Stimulated activated CD4-positive, alpha-beta T cell treated with anti-CD3 and anti-CD28 coated beads, Interleukin-12 subunit alpha, Interleukin-12 subunit beta, amount 100 ng/mL, for 48 hours (primary cell): ENCODE measurements at regions not wholly inside any gene's neighbourhood (a gene's known extent, or its start where the extent isn't known, plus 50 kb on each side); places are given as distances from the start of the nearest gene placed in this dataset.
"Not testable (repeated sequence)": the region's sequence is repeated elsewhere in the genome, so short reads cannot be mapped to it uniquely, and the experiment has no call there.

Source experiments
- DNase-seq, 3 donors: peaks; one replicate each; pipeline ENCODE4 v3.0.0-alpha.2; 2020; ENCODE audit warnings: low read depth in 2 of 3, low spot score in 1 of 3

DNA sequence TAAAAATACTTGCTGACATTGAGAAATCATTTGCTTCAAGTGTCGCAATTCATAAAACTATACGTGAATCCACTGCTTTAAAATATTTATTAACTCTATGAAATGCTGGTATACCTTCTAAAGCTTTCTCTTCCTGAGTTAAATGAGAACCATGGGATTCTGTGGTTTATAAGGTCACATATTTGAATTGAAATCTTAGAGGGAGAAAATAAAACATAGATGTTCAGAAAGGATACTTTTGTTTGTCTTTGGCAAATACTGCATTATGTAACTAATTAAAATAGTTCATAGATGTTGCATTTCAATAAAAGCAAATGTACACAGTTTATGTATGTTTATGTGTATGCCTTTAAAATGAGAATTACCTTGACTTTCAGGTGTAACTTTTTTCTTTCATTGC lies 250.1 kb downstream of the FAM170A start:
- no peak for DNase-seq

DNA sequence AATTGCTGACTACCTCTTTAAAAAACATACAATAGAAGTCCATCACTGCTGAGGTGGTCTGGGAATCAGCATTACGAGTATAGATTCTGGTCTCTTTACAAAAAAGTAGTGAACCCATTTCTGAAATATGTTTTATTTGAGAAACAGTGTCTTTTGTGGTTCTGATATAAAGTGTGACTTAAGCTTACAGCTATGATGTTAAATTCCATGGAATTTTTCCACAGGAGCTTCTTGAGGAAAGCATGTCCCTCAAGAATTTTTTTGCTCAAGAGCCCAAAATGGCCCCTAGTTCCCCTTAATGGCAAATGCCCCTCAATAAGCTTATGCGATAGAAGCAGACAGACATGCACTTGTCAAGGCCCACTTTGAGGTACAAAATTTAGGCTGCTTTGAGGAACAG lies 265.7 kb downstream of the FAM170A start:
- DNase-seq = no peak

DNA sequence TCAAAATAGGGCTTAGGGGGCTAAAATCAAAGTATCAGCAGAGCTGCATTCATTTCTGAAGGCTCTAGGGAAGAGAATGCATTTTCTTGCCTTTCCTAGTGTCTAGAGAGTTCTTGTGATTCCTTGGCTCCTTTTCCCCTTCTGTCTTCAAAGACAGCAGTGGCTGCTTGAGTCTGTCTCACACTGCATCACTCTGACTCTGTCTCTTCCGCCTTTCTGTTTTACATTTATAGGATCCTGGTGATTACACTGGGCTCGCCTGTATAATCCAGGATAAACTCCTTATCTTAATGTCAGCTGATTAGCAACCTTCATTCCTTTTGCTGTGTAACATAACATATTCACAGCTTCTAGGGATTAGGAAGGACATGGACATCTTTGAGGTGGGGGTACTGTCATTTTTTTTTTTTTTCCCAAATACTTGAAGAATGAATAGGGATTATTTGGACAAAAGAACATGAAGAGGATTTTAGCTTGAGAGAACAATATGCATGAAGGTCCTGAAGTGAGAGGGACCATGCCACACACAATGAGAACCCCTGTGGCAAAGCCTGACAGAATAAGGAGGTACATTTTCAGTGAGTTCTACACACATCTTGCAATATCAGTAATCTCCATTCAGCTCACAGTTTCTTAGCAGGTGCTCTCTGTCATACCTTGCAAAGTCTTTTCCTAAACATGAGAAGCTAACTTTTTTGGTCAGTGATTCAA lies 267.6 kb downstream of the FAM170A start:
- DNase-seq = no peak

DNA sequence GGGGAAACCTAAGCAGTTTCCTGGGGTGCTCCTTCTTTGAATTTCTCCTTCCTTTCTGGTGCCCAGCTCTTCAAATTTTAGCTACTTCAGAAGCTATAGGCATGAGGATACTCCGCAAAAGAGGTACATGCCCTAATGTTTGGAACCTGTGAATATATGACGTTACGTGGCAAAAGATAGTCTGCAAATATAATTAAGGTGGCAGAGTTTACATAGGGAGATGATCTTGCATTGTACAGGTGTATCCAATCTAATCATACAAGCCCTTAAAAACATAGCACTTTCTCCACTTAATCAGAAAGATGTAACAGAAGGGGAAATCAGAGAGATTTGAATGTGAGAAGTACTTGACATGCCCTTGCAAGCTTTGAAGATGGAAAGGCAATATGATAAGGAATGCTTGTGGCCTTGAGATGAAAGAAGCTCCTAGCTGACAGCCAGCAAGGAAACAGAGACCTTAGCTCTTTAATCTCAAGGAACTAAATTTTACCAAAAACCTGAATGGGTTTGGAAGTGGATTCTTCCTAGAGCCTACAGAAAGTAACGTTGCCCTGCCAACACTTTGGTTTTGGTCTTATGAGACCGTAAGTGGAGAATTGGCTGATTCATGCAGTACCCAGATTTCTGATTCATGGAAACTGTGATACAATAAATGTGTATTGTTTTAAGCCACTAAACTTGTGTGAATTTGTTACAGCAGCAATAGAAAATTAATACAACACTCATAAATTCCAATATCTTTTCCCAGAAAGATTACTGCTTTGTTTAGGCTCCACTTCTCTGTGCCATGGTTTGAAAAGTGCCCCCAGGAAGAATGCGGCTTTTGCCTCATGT lies 268.4 kb downstream of the FAM170A start:
- DNase-seq = no peak

DNA sequence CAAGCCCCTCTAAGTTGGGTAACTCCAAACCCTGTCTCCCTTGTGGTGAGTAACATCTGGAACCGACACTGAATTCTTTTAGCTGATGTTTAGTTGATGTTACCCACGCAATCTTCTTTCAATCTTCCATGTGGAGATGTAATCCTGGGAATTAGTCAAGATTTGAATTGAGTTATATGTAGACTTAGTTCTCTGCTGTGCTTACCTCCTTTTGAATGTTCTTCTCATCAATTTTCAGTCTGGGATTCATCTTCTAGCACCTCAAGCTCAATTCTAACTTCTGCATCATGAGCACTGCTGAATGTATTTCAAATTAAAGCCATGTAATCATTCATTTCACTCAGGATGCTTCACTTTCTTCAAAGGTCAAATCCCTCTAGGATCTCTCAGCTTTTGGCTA lies 270.6 kb downstream of the FAM170A start:
- no peak for DNase-seq

DNA sequence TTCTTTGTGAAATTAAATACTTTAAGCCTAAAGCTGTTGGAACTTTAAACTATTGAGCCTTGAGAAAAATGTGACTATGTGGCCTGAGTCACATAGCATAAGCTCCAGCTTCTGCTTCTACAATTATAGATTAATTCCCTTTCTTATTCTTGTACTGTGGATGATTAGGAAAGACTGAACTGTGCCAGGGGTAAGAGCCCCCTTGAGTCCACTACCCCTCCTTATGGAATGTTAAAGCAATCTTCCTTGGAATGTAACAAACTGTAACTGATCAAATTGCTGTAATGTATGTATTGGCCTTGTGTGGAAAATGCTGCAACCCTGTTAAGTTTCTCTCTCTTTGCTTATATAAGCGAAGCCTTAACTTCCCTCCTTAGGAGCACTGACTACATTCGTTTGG lies 273.2 kb downstream of the FAM170A start:
- no peak for DNase-seq

DNA sequence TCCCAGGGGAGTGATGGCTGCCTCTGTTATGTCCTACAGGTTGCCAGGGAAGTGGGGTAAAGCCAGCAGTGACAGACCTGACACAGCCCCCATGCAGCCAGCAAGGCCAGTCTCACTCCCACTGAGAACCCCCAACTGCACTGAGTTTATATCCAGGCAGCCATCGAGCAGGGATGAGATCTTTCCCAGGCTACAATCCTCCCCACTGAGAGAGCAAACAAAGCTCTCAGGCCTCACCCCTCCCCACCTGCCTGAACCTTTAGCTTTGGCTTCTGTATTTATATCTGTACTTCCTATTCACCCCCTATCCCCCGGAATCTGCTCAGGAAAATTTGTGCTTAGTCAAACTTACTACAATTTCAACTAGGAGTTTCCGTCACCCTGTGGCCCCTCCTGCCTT lies 284.1 kb downstream of the FAM170A start:
- no peak for DNase-seq

DNA sequence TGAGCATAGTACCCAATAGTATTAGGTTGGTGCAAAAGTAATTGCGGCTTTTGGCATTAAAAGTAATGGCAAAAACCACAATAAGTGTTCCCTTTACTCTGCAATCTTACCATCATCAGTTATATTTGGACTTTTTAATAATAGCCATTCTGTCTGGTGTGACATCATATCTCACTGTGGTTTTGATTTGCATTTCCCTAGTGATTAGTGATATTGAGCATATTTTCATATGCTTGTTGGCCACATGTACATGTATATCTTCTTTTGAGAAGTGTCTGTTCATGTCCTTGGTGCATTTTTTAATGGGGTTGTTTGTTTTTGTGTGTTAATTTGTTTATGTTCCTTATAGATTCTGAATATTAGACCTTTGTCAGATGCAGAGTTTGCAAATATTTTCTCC lies 289.9 kb downstream of the FAM170A start:
- DNase-seq = no peak

DNA sequence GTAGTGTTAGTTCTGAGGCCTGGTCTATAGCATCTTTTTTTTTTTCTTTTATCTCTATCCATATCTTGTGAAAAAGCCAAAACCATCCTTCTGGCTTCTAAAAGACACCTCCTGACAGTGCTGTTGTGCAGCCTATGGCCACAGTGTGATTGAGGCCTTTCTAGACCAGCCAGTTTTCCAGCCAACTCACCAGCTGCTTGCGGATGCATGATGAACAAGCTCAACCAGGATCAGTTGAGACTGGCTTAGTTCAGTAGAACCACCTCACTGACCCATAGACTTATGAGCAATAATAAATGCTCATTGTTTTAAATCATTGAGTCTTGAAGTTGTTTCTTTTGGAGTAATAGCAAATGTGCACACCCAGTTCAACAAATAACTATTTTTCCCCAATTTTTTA lies 296.9 kb downstream of the FAM170A start:
- DNase-seq = no peak

DNA sequence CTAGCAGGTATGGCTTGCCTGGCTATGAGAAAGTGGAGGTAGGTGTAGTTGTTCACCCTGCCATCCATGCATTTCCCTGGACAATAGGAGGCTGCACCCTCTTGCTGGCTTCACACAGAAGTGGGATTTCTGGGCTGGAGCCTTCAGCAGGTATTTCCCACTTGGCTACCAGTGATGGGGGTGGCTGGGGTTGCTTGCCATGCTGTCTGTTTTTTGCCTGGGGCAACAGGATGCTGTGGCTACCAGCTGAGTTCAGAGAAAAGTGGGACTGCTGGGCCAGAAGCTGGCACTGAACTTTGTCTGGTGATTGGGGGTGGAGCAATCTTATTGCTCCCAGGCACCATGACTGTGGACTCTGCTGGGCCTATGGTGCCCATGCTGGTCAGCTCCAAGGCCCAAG lies 299.6 kb downstream of the FAM170A start:
- no peak for DNase-seq

DNA sequence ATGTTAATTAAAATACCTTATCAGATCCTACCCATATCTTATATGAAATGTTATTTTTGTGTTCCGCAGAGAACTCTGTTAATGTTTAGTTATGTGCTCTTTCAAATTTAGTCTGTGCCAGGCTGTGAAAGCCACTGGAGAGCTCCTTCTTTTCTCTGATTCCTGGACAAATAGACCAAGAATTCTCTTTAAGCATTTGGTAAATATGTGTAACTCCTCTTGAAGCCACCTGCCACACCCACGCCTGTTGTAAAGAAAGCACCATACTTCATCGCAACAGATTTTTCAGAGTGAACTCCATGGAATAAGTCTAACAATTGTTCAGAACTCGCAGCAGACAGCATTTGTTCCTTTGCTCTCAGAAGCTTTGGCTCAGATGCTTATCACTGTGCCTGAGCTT lies 301.1 kb downstream of the FAM170A start:
- DNase-seq = no peak

DNA sequence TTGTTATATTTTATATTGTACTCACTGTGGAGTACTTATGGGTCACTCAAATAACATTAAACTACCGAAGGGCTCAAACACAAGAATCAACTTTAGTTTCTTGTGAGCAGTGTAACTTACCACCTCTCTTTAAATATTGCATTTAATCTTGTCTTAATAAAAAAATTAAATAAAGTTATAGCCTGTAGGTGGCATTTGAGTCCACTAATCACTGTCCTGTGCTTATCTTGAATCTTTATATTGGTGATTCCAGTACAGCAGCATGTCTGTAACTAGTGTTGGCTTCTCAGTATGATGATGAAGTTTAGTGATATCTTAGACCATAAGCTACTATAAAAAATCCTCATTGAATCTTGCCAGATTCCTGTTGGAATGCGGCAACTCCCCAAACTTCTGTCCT lies 313.8 kb downstream of the FAM170A start:
- DNase-seq = no peak

DNA sequence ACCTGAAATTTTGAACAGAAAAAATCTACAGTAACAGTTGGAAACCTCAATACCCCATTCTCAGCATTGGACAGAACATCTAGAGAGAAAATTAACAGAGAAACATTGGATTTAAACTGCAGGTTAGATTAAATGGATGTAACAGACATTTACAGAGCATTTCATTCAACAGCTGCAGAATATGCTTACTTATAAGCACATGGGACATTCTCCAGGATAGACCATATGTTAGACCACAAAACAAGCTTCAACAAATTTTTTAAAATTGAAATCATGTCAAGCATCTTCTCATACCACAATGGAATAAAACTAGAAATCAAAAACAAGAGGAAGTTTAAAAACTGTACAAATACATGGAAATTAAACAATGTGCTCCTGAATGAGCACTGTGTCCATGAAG lies 316.3 kb downstream of the FAM170A start:
- DNase-seq = no peak

DNA sequence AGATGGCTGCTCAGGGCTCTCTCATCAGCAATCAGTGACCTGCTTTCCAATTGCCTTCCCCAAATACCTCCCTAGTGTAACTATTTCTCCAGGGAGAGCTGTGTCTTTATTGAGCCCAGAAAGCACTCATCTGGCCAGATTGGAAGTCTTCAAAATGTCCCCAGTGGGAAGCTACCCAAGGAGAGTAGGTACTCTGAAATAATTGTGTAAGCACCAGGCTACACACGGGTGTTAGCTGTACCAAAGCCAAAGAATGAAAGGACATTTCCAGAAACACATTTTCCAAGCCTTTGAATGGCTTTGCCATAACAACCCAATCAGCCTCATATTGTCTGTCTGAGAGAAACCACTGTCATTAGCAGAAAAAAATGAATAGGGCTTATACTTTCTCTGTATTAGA lies 318.8 kb downstream of the FAM170A start:
- DNase-seq = no peak

DNA sequence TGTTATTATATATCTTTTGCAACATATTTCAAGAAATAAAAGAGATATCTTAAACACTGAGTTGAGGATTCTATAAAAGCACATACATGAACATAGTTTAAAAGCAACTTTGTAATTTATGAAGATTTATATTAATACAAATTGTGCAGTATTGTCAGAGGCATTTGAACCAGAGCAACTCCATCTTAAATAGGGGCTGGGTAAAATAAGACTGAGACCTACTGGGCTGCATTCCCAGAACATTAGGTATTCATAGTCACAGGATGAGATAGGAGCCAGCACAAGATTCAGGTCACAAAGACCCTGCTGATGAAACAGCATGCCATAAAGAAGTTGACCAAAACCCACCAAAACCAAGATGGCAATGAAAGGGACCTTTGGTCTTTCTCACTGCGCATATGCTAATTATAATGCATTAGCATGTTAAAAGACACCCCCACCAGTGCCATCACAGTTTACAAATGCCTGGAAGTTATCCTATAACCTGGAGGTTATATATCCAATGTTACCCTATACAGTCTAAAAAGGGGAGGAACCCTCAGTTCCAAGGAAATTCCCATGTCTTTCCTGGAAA lies 320.2 kb downstream of the FAM170A start:
- DNase-seq = no peak

DNA sequence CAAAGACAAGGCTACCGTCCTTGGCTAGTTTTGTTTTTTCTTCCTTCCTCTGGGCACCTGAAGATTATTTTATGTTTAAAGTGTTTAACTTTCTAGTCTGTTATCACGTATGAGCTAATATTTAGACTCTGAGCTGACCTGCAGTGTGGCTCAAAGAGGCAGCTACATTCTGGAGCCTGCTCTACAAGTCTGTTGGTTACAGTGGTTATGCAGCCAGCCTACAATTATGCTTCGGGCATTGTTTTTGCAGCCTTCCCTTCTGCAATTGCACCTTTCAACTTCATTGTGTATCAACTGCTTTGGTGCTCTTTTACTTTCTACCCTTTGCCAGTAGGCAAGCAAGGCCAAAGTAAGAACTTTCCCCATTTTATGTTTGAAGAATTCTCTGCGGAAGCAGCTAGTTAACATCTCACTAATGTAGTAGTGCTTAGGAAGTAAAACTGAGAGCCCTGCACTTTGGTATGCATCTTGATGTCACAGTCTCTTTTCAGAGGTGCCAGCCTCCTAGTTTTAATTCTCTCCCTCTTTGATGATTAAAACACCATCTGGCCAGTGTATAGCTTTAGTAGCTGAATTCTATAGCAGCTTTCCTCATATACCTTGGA lies 322.1 kb downstream of the FAM170A start:
- no peak for DNase-seq

DNA sequence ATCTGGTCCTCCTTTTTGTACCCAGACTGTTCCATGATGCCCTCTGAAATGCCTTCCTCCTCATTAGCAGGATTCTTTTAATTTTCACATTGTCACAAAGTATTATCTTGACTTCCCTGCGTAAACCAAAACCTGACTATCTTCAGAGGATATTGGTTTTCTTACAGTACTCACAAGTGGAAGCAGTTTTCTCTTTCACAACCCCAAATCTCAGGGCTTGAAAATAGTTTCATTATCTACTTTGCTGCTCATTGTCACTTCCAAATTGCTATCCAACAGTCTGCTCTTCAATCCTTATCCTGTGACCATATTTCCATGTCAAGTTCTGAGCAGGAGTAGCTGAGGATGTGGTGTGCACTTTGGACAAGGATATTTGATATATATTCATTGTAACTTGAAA lies 324.1 kb downstream of the FAM170A start:
- no peak for DNase-seq

DNA sequence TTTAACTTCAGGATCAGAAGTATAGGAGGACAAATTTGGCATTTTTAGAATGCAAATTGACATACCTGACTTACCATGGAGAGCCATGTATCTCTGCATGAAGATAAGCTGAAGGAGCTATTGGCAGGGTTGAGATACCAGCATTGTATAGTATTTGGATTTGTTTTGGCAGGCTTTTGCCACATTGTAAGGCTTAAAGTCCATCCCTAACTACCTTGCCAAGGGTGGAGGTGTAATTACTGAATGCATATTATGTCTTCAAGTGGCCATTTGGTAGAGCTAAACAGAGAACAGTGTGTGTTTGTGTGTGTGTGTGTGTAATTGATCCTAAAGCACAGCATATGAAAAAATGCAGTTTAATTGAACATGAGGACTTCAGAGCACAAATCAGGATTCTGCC lies 324.7 kb downstream of the FAM170A start:
- no peak for DNase-seq

DNA sequence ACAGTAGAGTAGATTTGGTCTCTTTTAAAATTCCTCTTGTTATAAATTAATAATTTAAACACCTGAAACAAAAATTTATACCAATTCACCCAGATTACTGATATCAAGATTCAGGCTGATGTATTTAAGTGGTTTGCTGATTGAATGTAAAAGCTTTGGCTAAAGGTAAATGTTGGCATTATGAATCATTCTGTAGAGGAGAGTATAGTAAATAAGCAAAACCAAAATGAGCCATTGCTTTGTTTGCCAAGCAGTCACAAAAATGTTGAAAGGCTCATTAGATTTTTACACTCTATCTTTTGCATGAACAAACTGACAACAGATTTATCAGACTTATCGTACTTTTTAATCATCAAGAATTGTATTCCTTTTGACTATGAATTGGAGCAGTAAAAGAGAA lies 332.6 kb downstream of the FAM170A start:
- no peak for DNase-seq

DNA sequence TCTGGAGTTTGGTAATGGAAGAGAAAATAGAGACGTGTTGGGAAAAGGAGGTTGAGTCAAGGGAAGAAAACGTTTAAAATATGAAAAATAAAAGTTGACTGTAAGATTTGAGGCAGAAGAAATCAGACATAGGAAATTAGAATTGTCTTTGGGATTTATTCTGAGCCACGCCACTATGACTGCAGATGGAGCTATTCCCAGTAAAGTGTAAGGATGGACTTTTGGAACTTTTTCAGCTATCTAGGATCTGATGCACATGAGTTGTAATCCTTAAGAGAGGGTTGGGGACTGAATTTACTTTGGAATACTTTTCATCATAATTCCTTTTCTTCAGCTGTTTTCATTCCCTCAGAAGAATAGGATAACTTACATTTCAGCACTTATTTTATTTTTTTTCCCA lies 336.7 kb downstream of the FAM170A start:
- DNase-seq = no peak

DNA sequence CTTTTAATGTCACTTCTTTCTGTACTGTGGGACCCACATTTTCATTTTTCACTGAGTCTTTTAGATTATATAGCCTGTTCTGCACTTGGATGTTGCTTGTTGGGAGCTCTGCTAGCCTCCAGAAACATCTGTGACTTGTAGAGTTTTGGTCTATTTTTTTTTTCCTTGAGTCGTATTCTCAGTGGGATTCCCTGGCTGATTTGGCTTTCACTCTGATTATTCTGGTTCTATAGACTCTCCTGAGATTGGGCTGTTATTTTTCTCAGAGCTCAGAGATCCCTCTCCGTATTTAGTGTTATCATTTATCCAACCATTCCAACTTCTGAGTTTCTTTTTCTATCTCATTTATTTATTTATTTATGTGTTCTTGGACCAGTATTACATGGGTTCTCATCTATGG lies 339.3 kb downstream of the FAM170A start:
- no peak for DNase-seq

DNA sequence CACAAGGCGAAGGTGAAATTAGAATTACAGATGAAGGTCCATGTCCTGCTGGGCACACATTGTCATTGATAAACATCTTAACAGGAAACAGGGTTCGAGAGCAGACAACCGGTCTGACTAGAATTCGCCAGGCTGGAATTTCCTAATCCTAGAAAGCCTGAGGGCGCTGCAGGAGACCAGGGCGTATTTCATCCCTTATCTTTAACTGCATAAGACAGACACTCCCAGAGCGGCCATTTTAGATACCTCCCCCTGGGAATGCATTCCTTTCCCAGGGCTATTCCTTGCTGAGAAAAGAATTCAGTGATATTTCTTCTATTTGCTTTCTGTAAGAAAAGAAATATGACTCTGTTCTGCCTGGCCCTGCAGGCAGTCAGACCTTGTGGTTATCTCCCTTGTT lies 357.7 kb downstream of the FAM170A start:
- not testable (repeated sequence) for DNase-seq
